GM12878 (cell line): ENCODE measurements at regions not wholly inside any gene's neighbourhood (a gene's known extent, or its start where the extent isn't known, plus 50 kb on each side); places are given as distances from the start of the nearest gene placed in this dataset.

Experiments used
- ATAC-seq: fragments of 200-7000 bp; cut with Tn5 transposase; 3 replicates; pipeline ENCODE4 v1.9.1; 2020; ENCODE audit warnings: mild to moderate bottlenecking, moderate library complexity
- BruUV-seq: library from RNA; stranded (reverse); fragments of 400-500 nt; replicated peaks from 2 replicates; lab custom pipeline; 2021; lab: Mats Ljungman, UMichigan
- CTCF ChIA-PET: fragments of 300-600 bp; sonication (Branson Sonifier 250); formaldehyde crosslinking; extraction: SDS; loops from one replicate; lab custom pipeline; 2021; ENCODE audit warnings: inconsistent platforms; lab: Yijun Ruan, JAX
- POLR2A ChIA-PET: fragments of 350-600 bp; formaldehyde crosslinking; extraction: SDS; loops from one replicate; lab custom pipeline; 2021; ENCODE audit warnings: inconsistent platforms; lab: Charles Lee
- RAD21 ChIA-PET: fragments of 300-600 bp; sonication (Branson Sonifier 250); formaldehyde crosslinking; loops from one replicate; lab custom pipeline; 2023; ENCODE audit warnings: antibody characterized with exemption; ENCODE audit not compliant: unreplicated experiment; lab: Charles Lee
- SMC1A ChIA-PET: fragments of 300-600 bp; sonication (Branson Sonifier 250); formaldehyde crosslinking; loops from one replicate; lab custom pipeline; 2023; ENCODE audit not compliant: unreplicated experiment, uncharacterized antibody; lab: Charles Lee
- DNase-seq: peaks from one replicate; pipeline ENCODE4 v3.0.0-alpha.2; 2011; ENCODE audit warnings: low read depth, low spot score
- FAIRE-seq: peaks from 3 replicates; lab custom pipeline; 2011; peaks lifted over from hg19 to GRCh38; lab: Jason Lieb, UNC
- H2AFZ ChIP-seq: 2 replicates; pipeline ENCODE4 v1.6.0; 2011; ENCODE audit warnings: low read depth, low read length, control low read depth; ENCODE audit not compliant: control insufficient read depth
- H3K27ac ChIP-seq: 2 replicates; pipeline ENCODE4 v1.5.1; 2011; ENCODE audit warnings: control low read depth; ENCODE audit not compliant: control insufficient read depth, insufficient read depth
- H3K27me3 ChIP-seq, 2 experiments: replicated peaks in 1 of 2; 2 replicates each; pipeline versions ENCODE4 v1.6.0 to v1.6.1; 2011; ENCODE audit warnings: low read length in 1 of 2; ENCODE audit not compliant: control insufficient read depth in 2 of 2, insufficient read depth in 2 of 2
- H3K36me3 ChIP-seq, 2 experiments: 2 replicates each; pipeline ENCODE4 v1.5.1; 2011; ENCODE audit warnings: low read length in 1 of 2; ENCODE audit not compliant: control insufficient read depth in 2 of 2, insufficient read depth in 2 of 2
- H3K4me1 ChIP-seq: 2 replicates; pipeline ENCODE4 v1.6.1; 2011; ENCODE audit warnings: mild to moderate bottlenecking, low read length, moderate library complexity, mixed read lengths; ENCODE audit not compliant: control insufficient read depth, insufficient read depth
- H3K4me2 ChIP-seq: 2 replicates; pipeline ENCODE4 v1.6.0; 2011; ENCODE audit warnings: control low read depth; ENCODE audit not compliant: control insufficient read depth, insufficient read depth
- H3K4me3 ChIP-seq: fragments of 200-600 bp; sonication (generic); 2 replicates; pipeline ENCODE4 v1.5.1; 2016
- H3K79me2 ChIP-seq: 2 replicates; pipeline ENCODE4 v1.6.0; 2011; ENCODE audit warnings: low read length; ENCODE audit not compliant: control insufficient read depth, insufficient read depth
- H3K9ac ChIP-seq: 2 replicates; pipeline ENCODE4 v1.8.0; 2011; ENCODE audit warnings: low read length, control low read depth, mixed read lengths; ENCODE audit not compliant: control insufficient read depth, insufficient read depth
- H3K9me3 ChIP-seq: replicated peaks from 3 replicates; pipeline ENCODE4 v1.5.1; 2011; ENCODE audit warnings: mild to moderate bottlenecking, low read length; ENCODE audit not compliant: control insufficient read depth, insufficient read depth
- H4K20me1 ChIP-seq: 2 replicates; pipeline ENCODE4 v1.6.0; 2011; ENCODE audit not compliant: control insufficient read depth, insufficient read depth
- CHD4 ChIP-seq: fragments of 200-600 bp; sonication (generic); IDR thresholded peaks from 2 replicates; pipeline ENCODE4 v1.6.1; 2016; ENCODE audit warnings: mild to moderate bottlenecking
- CREM ChIP-seq: IDR thresholded peaks from 2 replicates; pipeline ENCODE4 v1.6.1; 2014; ENCODE audit warnings: antibody characterized with exemption, low read depth
- KDM1A ChIP-seq: fragments of 200-600 bp; sonication (generic); IDR thresholded peaks from 2 replicates; pipeline ENCODE4 v1.6.1; 2016; ENCODE audit warnings: borderline replicate concordance
- KLF5 ChIP-seq: fragments of 450-650 bp; IDR thresholded peaks from 2 replicates; pipeline ENCODE4 v1.6.1; 2014; ENCODE audit warnings: mild to moderate bottlenecking; ENCODE audit not compliant: partially characterized antibody
- MEF2B ChIP-seq: fragments of 450-650 bp; IDR thresholded peaks from 2 replicates; pipeline ENCODE4 v1.6.1; 2018; ENCODE audit warnings: mild to moderate bottlenecking, moderate library complexity; ENCODE audit not compliant: partially characterized antibody, poor library complexity, severe bottlenecking
- NFYA ChIP-seq: IDR thresholded peaks from 2 replicates; pipeline ENCODE4 v1.6.1; 2011; ENCODE audit warnings: low read depth, mild to moderate bottlenecking, low read length, improper control_type of control experiment, borderline replicate concordance
- POLR2AphosphoS2 ChIP-seq: IDR thresholded peaks from 2 replicates; pipeline ENCODE4 v1.6.1; 2011; ENCODE audit warnings: low read depth, mild to moderate bottlenecking, low read length, improper control_type of control experiment, moderate library complexity
- RAD51 ChIP-seq: fragments of 450-650 bp; IDR thresholded peaks from 2 replicates; pipeline ENCODE4 v1.6.1; 2016; ENCODE audit warnings: moderate library complexity, mild to moderate bottlenecking, inconsistent platforms
- RELA ChIP-seq: fragments of 450-650 bp; IDR thresholded peaks from 2 replicates; pipeline ENCODE4 v1.8.0; 2014; ENCODE audit warnings: borderline replicate concordance; ENCODE audit not compliant: partially characterized antibody
- REST ChIP-seq: IDR thresholded peaks from 2 replicates; pipeline ENCODE4 v1.6.1; 2012; ENCODE audit warnings: mild to moderate bottlenecking, low read depth, low read length
- SIN3A ChIP-seq: IDR thresholded peaks from 2 replicates; pipeline ENCODE4 v1.6.1; 2012; ENCODE audit warnings: low read depth, low read length, improper control_type of control experiment
- SKIL ChIP-seq: fragments of 450-650 bp; IDR thresholded peaks from 2 replicates; pipeline ENCODE4 v1.6.1; 2017; ENCODE audit warnings: mild to moderate bottlenecking, low read depth, inconsistent platforms; ENCODE audit not compliant: poor library complexity, severe bottlenecking
- SMAD1 ChIP-seq: fragments of 450-650 bp; IDR thresholded peaks from 2 replicates; pipeline ENCODE4 v1.6.1; 2018; ENCODE audit warnings: mild to moderate bottlenecking, low read depth; ENCODE audit not compliant: partially characterized antibody
- SMAD5 ChIP-seq: IDR thresholded peaks from 2 replicates; pipeline ENCODE4 v1.6.1; 2016; ENCODE audit warnings: antibody characterized with exemption, low read depth
- SRF ChIP-seq, 2 experiments: IDR thresholded peaks; 2 replicates each; pipeline ENCODE4 v1.6.1; 2011; ENCODE audit warnings: low read depth in 2 of 2, low read length in 2 of 2, mild to moderate bottlenecking in 1 of 2, moderate library complexity in 1 of 2
- SUZ12 ChIP-seq: fragments of 200-600 bp; sonication (generic); IDR thresholded peaks from one replicate; pipeline ENCODE4 v1.6.1; 2018; ENCODE audit warnings: antibody characterized with exemption, mild to moderate bottlenecking; ENCODE audit not compliant: unreplicated experiment
- USF1 ChIP-seq: IDR thresholded peaks from 2 replicates; pipeline ENCODE4 v1.6.1; 2011; ENCODE audit warnings: borderline replicate concordance, low read depth, mild to moderate bottlenecking, moderate library complexity, mixed read lengths, low read length; ENCODE audit not compliant: insufficient read depth; ENCODE audit errors: extremely low read length
- ZNF384 ChIP-seq: IDR thresholded peaks from 2 replicates; pipeline ENCODE4 v1.6.1; 2012; ENCODE audit warnings: low read depth, mild to moderate bottlenecking, low read length, improper control_type of control experiment, borderline replicate concordance
- ZSCAN29 ChIP-seq: fragments of 450-650 bp; IDR thresholded peaks from 2 replicates; pipeline ENCODE4 v1.6.1; 2017; ENCODE audit warnings: mild to moderate bottlenecking, moderate library complexity
- WGBS: methylation state at CpG from one replicate; pipeline ENCODE4 v1.1.6; 2016; ENCODE audit warnings: low lambda C conversion rate; ENCODE audit not compliant: insufficient replicate concordance, insufficient coverage; ENCODE audit errors: missing lambda C conversion rate; 5-methylcytosine and 5-hydroxymethylcytosine counted together
- in situ Hi-C: fragments of 300-500 bp; cut with MboI; formaldehyde crosslinking; loops from 9 replicates; pipeline ENCODE4 v1.14.3; 2018; ENCODE audit warnings: mixed read lengths
- intact Hi-C: fragments of 100-400 bp; cut with micrococcal nuclease; formaldehyde crosslinking; loops from one replicate; pipeline ENCODE4 v1.14.2; 2022; ENCODE audit not compliant: unreplicated experiment

GRCh38 chr20:61173961-61174725 lies 77.9 kb upstream of the CDH4 start:
- H3K4me1 ChIP-seq = no peaks in the 10 kb centered on the region
- in situ Hi-C loops (loop anchor here (5.0 kb wide), 1 partner anchor 52 kb away; no protein-coding TSS in a partner anchor), intact Hi-C loops (no loop called here)
- FAIRE-seq (no peak), DNase-seq (no peak), ATAC-seq (no peak)
- H3K27ac ChIP-seq = no peak overlapping the region
- RAD21 ChIA-PET = no interaction called here
- POLR2A ChIA-PET = no interaction called here
- no peaks in the 10 kb centered on the region for H3K79me2 ChIP-seq
- no peak overlapping the region for H3K4me3 ChIP-seq
- no peak overlapping the region for H3K9ac ChIP-seq
- 21% methylated on average over 4 of the region's 4 CpGs for WGBS
- TF ChIP-seq KLF5 = no peak
- no peak for TF ChIP-seq SRF (IDR thresholded peaks at IDR 0.05; ENCODE audit: low read depth in 2 of 2, low read length in 2 of 2)
- no peak for TF ChIP-seq RAD51
- no peak for TF ChIP-seq RELA
- TF ChIP-seq USF1 = no peak
- TF ChIP-seq SKIL = no peak
- TF ChIP-seq SIN3A = no peak
- no peak for TF ChIP-seq POLR2AphosphoS2
- no peak for TF ChIP-seq MEF2B
- no peak for TF ChIP-seq NFYA
- TF ChIP-seq SMAD1 = no peak
- TF ChIP-seq CHD4 = no peak
- no peak for TF ChIP-seq ZSCAN29
- TF ChIP-seq ZNF384 = no peak
- no peak for TF ChIP-seq KDM1A
- TF ChIP-seq REST = no peak
- TF ChIP-seq SUZ12 = no peak
- TF ChIP-seq SMAD5 = no peak
- no peak for TF ChIP-seq CREM
- CTCF ChIA-PET = interaction anchor here (0.6 kb wide), 1 partner anchor 10 kb away, joined by 3 read pairs; no protein-coding TSS in a partner anchor
- SMC1A ChIA-PET = no interaction called here
- H2AFZ ChIP-seq = no peak overlapping the region
- BruUV-seq = no TSS peak
- H3K4me2 ChIP-seq = no peak overlapping the region
- H4K20me1 ChIP-seq = no peaks in the 10 kb centered on the region
- no peaks in the 10 kb centered on the region for H3K27me3 ChIP-seq
- H3K36me3 ChIP-seq = no peaks in the 10 kb centered on the region
- H3K9me3 ChIP-seq = no peaks in the 10 kb centered on the region; the same call in 2 of the 3 replicates
